ENCODE measurements at regions not wholly inside any gene's neighbourhood (a gene's known extent, or its start where the extent isn't known, plus 50 kb on each side); places are given as distances from the start of the nearest gene placed in this dataset.

GRCh38 chr18:78643004-78643403 lies 336.6 kb upstream of the SALL3 start:
- TF ChIP-seq CTCF (IDR thresholded peaks at IDR 0.05) (no peak), POLR2A (IDR thresholded peaks at IDR 0.05) (no peak)
